Tibial artery (tissue), 4 donors: ENCODE measurements at regions not wholly inside any gene's neighbourhood (a gene's known extent, or its start where the extent isn't known, plus 50 kb on each side); places are given as distances from the start of the nearest gene placed in this dataset.

Experiments used
- DNase-seq, 2 donors: peaks; one replicate each; pipeline ENCODE4 v3.0.0-alpha.2; 2019
- H3K27ac ChIP-seq, 2 donors: fragments of 200-600 bp; sonication (generic) in 1 of 2; 1 replicate in 1 of 2; 2 replicates in 1 of 2; pipeline ENCODE4 v1.5.1; 2018 to 2019; ENCODE audit warnings: mild to moderate bottlenecking in 1 of 2
- H3K27me3 ChIP-seq, 2 donors: fragments of 200-600 bp; sonication (generic) in 1 of 2; one replicate each; pipeline versions ENCODE4 v1.5.1 to v1.6.0; 2016 to 2019
- H3K36me3 ChIP-seq, 3 donors: fragments of 200-600 bp; sonication (generic) in 2 of 3; one replicate each; pipeline ENCODE4 v1.5.1; 2016 to 2019; ENCODE audit warnings: mild to moderate bottlenecking in 2 of 3
- H3K4me1 ChIP-seq, 4 donors: fragments of 200-600 bp; sonication (generic) in 2 of 4; 1 replicate in 3 of 4; 2 replicates in 1 of 4; pipeline ENCODE4 v1.5.1; 2016 to 2019
- H3K4me3 ChIP-seq, 2 donors: fragments of 200-600 bp; sonication (generic) in 1 of 2; 1 replicate in 1 of 2; 2 replicates in 1 of 2; pipeline ENCODE4 v1.5.1; 2018 to 2019; ENCODE audit warnings: mild to moderate bottlenecking in 2 of 2
- H3K9me3 ChIP-seq, 3 donors: fragments of 200-600 bp; sonication (generic) in 1 of 3; one replicate each; pipeline ENCODE4 v1.5.1; 2016 to 2019
- CTCF ChIP-seq, 2 experiments: fragments of 200-600 bp in 1 of 2; fragments of 450-650 bp in 1 of 2; IDR thresholded peaks; one replicate each; pipeline ENCODE4 v1.5.1; 2017 to 2019; ENCODE audit warnings: antibody characterized with exemption in 2 of 2, mild to moderate bottlenecking in 1 of 2, moderate library complexity in 1 of 2
- intact Hi-C: fragments of 100-400 bp; cut with DNase I; formaldehyde crosslinking; loops from one replicate; pipeline ENCODE4 v1.15.0; 2023; ENCODE audit warnings: low total_unique reads

GRCh38 chr12:128055567-128055966 is 211.4 kb upstream of the TMEM132C start:
- no peak for DNase-seq
- Histone ChIP-seq H3K4me3 (no peak overlapping the region), H3K4me1 (no peaks in the 10 kb centered on the region), H3K27me3 (no peaks in the 10 kb centered on the region), H3K27ac (no peak overlapping the region), H3K9me3 (peaks cover 0 to 5% (median 0%) of the 10 kb centered on the region in 3 donors), H3K36me3 (no peaks in the 10 kb centered on the region)
- intact Hi-C loops = no loop called here
- no peak for TF ChIP-seq CTCF (IDR thresholded peaks at IDR 0.05)

- no peak overlapping the region for H3K4me3 ChIP-seq
- no peak overlapping the region for H3K27ac ChIP-seq
- intact Hi-C loops = no loop called here
- no peak for DNase-seq
- H3K27me3 ChIP-seq = no peaks in the 10 kb centered on the region
- H3K9me3 ChIP-seq = peaks cover 0 to 5% (median 0%) of the 10 kb centered on the region in 3 donors
- no peak for TF ChIP-seq CTCF (IDR thresholded peaks at IDR 0.05)
- no peaks in the 10 kb centered on the region for H3K4me1 ChIP-seq
- no peaks in the 10 kb centered on the region for H3K36me3 ChIP-seq
Measured at GRCh38 chr12:128056136-128056801, 210.7 kb upstream of the TMEM132C start.

GRCh38 chr12:128057586-128057985 is 209.4 kb upstream of the TMEM132C start:
- no peak for TF ChIP-seq CTCF (IDR thresholded peaks at IDR 0.05)
- no peaks in the 10 kb centered on the region for H3K4me1 ChIP-seq
- H3K4me3 ChIP-seq = no peak overlapping the region
- H3K27ac ChIP-seq = no peak overlapping the region
- no peak for DNase-seq
- H3K36me3 ChIP-seq = no peaks in the 10 kb centered on the region
- peaks cover 0 to 5% (median 0%) of the 10 kb centered on the region in 3 donors for H3K9me3 ChIP-seq
- intact Hi-C loops = no loop called here
- no peaks in the 10 kb centered on the region for H3K27me3 ChIP-seq

GRCh38 chr12:128059621-128060370 is 207.2 kb upstream of the TMEM132C start:
- intact Hi-C loops = no loop called here
- no peak for DNase-seq
- Histone ChIP-seq H3K4me3 (no peak overlapping the region), H3K36me3 (no peaks in the 10 kb centered on the region), H3K27ac (no peak overlapping the region), H3K27me3 (no peaks in the 10 kb centered on the region), H3K9me3 (peaks cover 0 to 5% (median 0%) of the 10 kb centered on the region in 3 donors), H3K4me1 (no peaks in the 10 kb centered on the region)
- no peak for TF ChIP-seq CTCF (IDR thresholded peaks at IDR 0.05)

- no peak for DNase-seq
- no peaks in the 10 kb centered on the region for H3K36me3 ChIP-seq
- no peaks in the 10 kb centered on the region for H3K9me3 ChIP-seq
- no peaks in the 10 kb centered on the region for H3K27me3 ChIP-seq
- no peak overlapping the region for H3K4me3 ChIP-seq
- TF ChIP-seq CTCF (IDR thresholded peaks at IDR 0.05) = no peak
- intact Hi-C loops = no loop called here
- H3K4me1 ChIP-seq = peaks cover 0 to 4% (median 2%) of the 10 kb centered on the region in 4 donors
- H3K27ac ChIP-seq = peak overlapping the region in 1 of 2 donors; percentile 19
Measured at GRCh38 chr12:128068211-128068610, 198.8 kb upstream of the TMEM132C start.
